ENCODE measurements at regions not wholly inside any gene's neighbourhood (a gene's known extent, or its start where the extent isn't known, plus 50 kb on each side); places are given as distances from the start of the nearest gene placed in this dataset.

DNA sequence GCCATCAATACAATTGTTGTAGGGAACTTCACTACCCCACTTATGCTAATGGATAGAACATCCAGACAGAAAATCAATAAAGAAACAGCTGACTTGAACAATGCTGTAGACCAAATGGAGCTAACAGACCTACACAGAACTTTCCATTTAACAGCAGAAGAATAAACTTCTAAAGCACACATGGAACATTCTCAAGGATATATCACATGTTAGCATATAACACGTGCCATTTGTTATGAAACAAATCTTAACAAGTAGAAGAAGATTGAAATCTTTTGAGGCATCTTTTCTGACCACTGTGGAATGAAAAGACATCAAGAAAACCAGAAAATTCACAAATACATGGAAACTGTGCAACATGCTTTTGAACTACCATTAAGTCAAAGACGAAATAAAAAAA is 62.5 kb upstream of the RNU6-8 start:
- TF ChIP-seq CTCF (IDR thresholded peaks at IDR 0.05): no peak
- no peak for TF ChIP-seq EP300 (IDR thresholded peaks at IDR 0.05)
- no peak for TF ChIP-seq POLR2A (IDR thresholded peaks at IDR 0.05)
- no peak for TF ChIP-seq POLR2AphosphoS5 (IDR thresholded peaks at IDR 0.05)

Measured in suprapubic skin (tissue), 4 donors.